ENCODE measurements at regions not wholly inside any gene's neighbourhood (a gene's known extent, or its start where the extent isn't known, plus 50 kb on each side); places are given as distances from the start of the nearest gene placed in this dataset.
A peak's percentile ranks its signal among the peaks of the same experiment; 100 is the strongest.

DNA sequence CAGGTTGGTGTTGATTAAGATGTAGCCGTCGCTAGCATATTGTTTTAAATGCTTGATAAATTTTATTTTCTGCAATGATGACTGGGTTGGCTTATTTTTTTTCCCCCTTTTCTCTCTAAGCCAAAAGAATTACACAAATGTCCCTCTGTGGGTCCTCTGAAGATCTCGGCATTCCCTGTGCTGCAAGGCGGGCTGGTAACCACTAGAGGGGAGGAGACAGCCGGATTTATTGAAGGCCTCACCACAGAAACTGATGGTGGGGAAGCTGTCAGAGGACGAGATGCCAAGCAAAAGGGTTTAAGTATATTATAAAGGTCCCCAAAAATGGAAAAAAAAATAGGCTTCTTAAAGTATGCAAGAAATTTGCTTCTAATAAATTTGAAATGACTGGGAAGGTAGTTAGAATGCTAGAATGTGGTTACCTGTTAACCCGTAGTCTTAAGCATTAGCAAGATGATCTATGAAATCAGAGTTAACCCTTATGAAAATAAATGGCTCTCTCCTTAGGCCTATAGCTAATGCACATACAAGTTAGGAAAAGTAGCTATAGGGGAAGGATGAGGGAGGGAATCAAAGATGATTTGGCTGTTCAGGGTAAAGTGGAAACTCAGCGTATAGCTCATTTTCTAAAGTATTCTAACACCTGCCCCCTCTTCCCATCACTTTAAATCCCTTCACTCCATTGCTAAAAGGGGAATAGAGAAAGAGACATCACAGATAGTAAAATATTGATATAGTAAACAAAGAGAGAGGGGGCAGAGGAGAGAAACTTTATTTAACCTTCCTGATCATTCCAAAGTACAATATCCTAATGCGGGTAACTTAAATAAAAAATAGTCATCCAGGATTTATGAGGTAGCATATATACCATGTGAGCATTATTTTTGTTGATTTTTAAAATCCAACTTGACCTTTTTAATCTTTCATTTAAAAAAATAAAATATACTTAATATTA is 894.5 kb upstream of the POU3F3 start:
- Histone ChIP-seq H3K27me3 (no peaks in the 10 kb centered on the region), H3K27ac (no peak overlapping the region), H3K4me1 (no peaks in the 10 kb centered on the region), H3K4me3 (no peak overlapping the region), H3K36me3 (no peaks in the 10 kb centered on the region), H3K9me3 (no peaks in the 10 kb centered on the region)
- intact Hi-C loops (cut with DNase I; ENCODE audit: low total_unique reads): no loop called here
- TF ChIP-seq, protein P1, sequence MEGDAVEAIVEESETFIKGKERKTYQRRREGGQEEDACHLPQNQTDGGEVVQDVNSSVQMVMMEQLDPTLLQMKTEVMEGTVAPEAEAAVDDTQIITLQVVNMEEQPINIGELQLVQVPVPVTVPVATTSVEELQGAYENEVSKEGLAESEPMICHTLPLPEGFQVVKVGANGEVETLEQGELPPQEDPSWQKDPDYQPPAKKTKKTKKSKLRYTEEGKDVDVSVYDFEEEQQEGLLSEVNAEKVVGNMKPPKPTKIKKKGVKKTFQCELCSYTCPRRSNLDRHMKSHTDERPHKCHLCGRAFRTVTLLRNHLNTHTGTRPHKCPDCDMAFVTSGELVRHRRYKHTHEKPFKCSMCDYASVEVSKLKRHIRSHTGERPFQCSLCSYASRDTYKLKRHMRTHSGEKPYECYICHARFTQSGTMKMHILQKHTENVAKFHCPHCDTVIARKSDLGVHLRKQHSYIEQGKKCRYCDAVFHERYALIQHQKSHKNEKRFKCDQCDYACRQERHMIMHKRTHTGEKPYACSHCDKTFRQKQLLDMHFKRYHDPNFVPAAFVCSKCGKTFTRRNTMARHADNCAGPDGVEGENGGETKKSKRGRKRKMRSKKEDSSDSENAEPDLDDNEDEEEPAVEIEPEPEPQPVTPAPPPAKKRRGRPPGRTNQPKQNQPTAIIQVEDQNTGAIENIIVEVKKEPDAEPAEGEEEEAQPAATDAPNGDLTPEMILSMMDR (IDR thresholded peaks at IDR 0.05): peak; percentile 18 to 69 (median 25)
- no peak for TF ChIP-seq POLR2A (IDR thresholded peaks at IDR 0.05)
- no peak for DNase-seq (ENCODE audit: low spot score in 2 of 2)

DNA sequence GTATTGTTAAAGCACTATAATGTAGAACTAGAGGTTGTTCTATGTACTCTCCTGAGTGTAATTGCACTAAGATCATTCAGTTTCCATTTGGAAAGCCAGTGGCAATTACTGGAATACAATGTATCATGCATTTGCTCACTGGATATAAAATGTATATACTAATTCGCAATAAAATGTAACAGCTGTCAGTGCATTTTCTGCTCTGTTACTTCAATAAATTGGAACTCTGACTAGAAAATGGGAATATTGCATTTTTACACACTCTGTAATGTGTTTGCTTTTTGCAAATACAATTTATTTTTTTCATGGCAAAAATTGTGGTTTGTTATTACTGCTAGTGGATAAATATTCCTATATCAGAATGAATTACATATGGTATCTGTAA is 893.8 kb upstream of the POU3F3 start:
- DNase-seq (ENCODE audit: low spot score in 2 of 2): no peak
- TF ChIP-seq POLR2A (IDR thresholded peaks at IDR 0.05) (no peak), POLR2AphosphoS5 (IDR thresholded peaks at IDR 0.05) (no peak)
- TF ChIP-seq, protein P1 (IDR thresholded peaks at IDR 0.05): no peak
- Histone ChIP-seq H3K4me3 (no peak overlapping the region), H3K27ac (no peak overlapping the region), H3K27me3 (no peaks in the 10 kb centered on the region), H3K4me1 (no peaks in the 10 kb centered on the region), H3K9me3 (no peaks in the 10 kb centered on the region), H3K36me3 (no peaks in the 10 kb centered on the region)
- intact Hi-C loops (cut with DNase I; ENCODE audit: low total_unique reads): no loop called here

DNA sequence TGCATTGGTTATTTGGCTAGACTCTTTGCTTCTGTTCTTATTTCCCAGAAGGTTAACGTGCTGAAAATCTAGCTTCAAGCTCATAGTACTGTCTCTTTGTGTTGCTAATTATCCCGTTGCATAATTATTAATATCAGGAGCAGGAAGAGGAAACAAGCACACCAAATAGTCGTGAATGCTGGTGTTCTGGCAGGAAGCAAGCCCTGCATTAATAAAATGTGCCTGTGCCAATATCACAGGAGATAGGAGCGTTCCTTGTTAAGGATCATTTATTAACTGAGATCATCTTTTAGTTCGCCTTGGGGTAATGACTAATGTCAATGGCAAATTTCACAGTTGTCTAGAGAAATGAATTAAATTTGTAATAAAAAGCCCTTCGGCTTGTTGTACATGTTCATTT is 893.0 kb upstream of the POU3F3 start:
- Histone ChIP-seq H3K4me3 (no peak overlapping the region), H3K9me3 (no peaks in the 10 kb centered on the region), H3K36me3 (no peaks in the 10 kb centered on the region), H3K27me3 (no peaks in the 10 kb centered on the region), H3K4me1 (no peaks in the 10 kb centered on the region), H3K27ac (no peak overlapping the region)
- intact Hi-C loops (cut with DNase I; ENCODE audit: low total_unique reads): no loop called here
- DNase-seq (ENCODE audit: low spot score in 2 of 2): no peak
- TF ChIP-seq, protein P1 (IDR thresholded peaks at IDR 0.05): no peak
- no peak for TF ChIP-seq POLR2AphosphoS5 (IDR thresholded peaks at IDR 0.05)
- TF ChIP-seq POLR2A (IDR thresholded peaks at IDR 0.05): no peak

DNA sequence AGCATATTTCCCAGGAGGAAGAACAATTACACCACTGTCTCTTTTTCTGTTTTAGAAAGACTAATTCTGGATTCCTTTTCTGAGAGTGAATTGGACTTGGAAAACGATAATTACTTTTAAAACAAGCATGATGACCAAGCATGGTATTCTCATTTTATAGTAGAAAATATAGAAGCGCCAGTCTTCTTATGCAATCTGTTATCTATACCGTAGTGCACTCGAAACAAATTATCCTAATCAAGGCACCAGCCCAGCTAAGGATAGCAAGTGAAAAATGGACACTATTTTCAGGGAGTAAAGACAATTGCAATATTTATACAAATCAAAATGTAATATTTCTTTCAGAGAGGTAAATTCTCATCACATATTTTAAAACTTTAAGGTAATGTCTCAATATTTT is 892.1 kb upstream of the POU3F3 start:
- DNase-seq (ENCODE audit: low spot score in 2 of 2): no peak
- intact Hi-C loops (cut with DNase I; ENCODE audit: low total_unique reads): no loop called here

DNA sequence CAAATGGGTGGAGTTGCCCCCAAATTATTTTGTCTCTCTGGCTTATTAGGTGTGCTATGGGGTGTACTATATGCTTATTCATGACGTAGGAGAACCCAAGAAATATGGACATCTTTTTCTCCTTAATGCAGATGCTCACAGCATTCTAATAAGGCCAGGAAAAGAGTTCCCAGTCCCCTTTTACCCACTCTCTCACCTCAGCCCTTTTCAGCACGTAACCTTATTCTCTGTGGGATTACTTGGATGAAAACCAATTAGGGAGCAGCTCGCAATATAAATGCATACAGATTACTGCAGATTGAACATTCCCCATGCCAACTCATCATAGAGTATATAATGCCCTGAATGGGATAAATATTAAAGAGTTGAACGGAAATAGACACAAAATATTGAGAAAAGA is 891.2 kb upstream of the POU3F3 start:
- H3K36me3 ChIP-seq: no peaks in the 10 kb centered on the region
- H3K4me1 ChIP-seq: no peaks in the 10 kb centered on the region
- no peaks in the 10 kb centered on the region for H3K27me3 ChIP-seq
- no peak overlapping the region for H3K4me3 ChIP-seq
- intact Hi-C loops (cut with DNase I; ENCODE audit: low total_unique reads): no loop called here
- no peak for DNase-seq (ENCODE audit: low spot score in 2 of 2)
- no peaks in the 10 kb centered on the region for H3K9me3 ChIP-seq
- no peak overlapping the region for H3K27ac ChIP-seq
- TF ChIP-seq POLR2A (IDR thresholded peaks at IDR 0.05) (no peak), POLR2AphosphoS5 (IDR thresholded peaks at IDR 0.05) (no peak)
- TF ChIP-seq, protein P1 (IDR thresholded peaks at IDR 0.05): no peak

More for the DNA sequence above, 892.1 kb upstream of the POU3F3 start:
- no peaks in the 10 kb centered on the region for H3K9me3 ChIP-seq
- H3K4me3 ChIP-seq: no peak overlapping the region
- no peaks in the 10 kb centered on the region for H3K4me1 ChIP-seq
- H3K27me3 ChIP-seq: no peaks in the 10 kb centered on the region
- TF ChIP-seq, protein P1 (IDR thresholded peaks at IDR 0.05): no peak
- TF ChIP-seq POLR2AphosphoS5 (IDR thresholded peaks at IDR 0.05) (no peak), POLR2A (IDR thresholded peaks at IDR 0.05) (no peak)
- no peaks in the 10 kb centered on the region for H3K36me3 ChIP-seq
- no peak overlapping the region for H3K27ac ChIP-seq
